GM12878 (cell line): ENCODE measurements at regions not wholly inside any gene's neighbourhood (a gene's known extent, or its start where the extent isn't known, plus 50 kb on each side); places are given as distances from the start of the nearest gene placed in this dataset.

Source experiments
- ASH2L ChIP-seq: fragments of 300-600, 200-600 bp; sonication (generic); IDR thresholded peaks from 2 replicates; pipeline ENCODE4 v1.6.1; 2017; ENCODE audit warnings: low read depth, mild to moderate bottlenecking, borderline replicate concordance
- EZH2 ChIP-seq: IDR thresholded peaks from 2 replicates; pipeline ENCODE4 v1.6.1; 2012; ENCODE audit warnings: low read depth, mild to moderate bottlenecking, control low read depth, inconsistent platforms, low read length, borderline replicate concordance; ENCODE audit not compliant: control insufficient read depth
- NBN ChIP-seq: fragments of 450-650 bp; IDR thresholded peaks from 2 replicates; pipeline ENCODE4 v1.6.1; 2016
- NFIC ChIP-seq: IDR thresholded peaks from 2 replicates; pipeline ENCODE4 v1.6.1; 2012; ENCODE audit warnings: low read depth, mild to moderate bottlenecking, inconsistent platforms, low read length, moderate library complexity
- NRF1 ChIP-seq: conservative IDR thresholded peaks from 2 replicates; pipeline ENCODE4 v1.6.1; 2011; ENCODE audit warnings: mild to moderate bottlenecking, low read depth, low read length, improper control_type of control experiment
- TCF3 ChIP-seq: IDR thresholded peaks from 2 replicates; pipeline ENCODE4 v1.6.1; 2012; ENCODE audit warnings: low read depth, mild to moderate bottlenecking, low read length, borderline replicate concordance; ENCODE audit not compliant: insufficient read depth
- TCF7 ChIP-seq: IDR thresholded peaks from 2 replicates; pipeline ENCODE4 v1.6.1; 2014; ENCODE audit warnings: antibody characterized with exemption, borderline replicate concordance
- ZNF24 ChIP-seq: fragments of 450-650 bp; IDR thresholded peaks from 2 replicates; pipeline ENCODE4 v1.6.1; 2017; ENCODE audit warnings: antibody characterized with exemption, mild to moderate bottlenecking
- TF ChIP-seq, protein P1 (sequence below): IDR thresholded peaks from 2 replicates; pipeline ENCODE4 v1.6.1; 2011; ENCODE audit warnings: low read depth, mild to moderate bottlenecking, low read length, moderate library complexity, borderline replicate concordance; ENCODE audit errors: extremely low read depth
- TF ChIP-seq, protein P2 (sequence below): fragments of 450-650 bp; formaldehyde crosslinking; IDR thresholded peaks from 2 replicates; pipeline ENCODE4 v1.4.0; 2022; ENCODE audit warnings: mild to moderate bottlenecking, moderate library complexity

DNA sequence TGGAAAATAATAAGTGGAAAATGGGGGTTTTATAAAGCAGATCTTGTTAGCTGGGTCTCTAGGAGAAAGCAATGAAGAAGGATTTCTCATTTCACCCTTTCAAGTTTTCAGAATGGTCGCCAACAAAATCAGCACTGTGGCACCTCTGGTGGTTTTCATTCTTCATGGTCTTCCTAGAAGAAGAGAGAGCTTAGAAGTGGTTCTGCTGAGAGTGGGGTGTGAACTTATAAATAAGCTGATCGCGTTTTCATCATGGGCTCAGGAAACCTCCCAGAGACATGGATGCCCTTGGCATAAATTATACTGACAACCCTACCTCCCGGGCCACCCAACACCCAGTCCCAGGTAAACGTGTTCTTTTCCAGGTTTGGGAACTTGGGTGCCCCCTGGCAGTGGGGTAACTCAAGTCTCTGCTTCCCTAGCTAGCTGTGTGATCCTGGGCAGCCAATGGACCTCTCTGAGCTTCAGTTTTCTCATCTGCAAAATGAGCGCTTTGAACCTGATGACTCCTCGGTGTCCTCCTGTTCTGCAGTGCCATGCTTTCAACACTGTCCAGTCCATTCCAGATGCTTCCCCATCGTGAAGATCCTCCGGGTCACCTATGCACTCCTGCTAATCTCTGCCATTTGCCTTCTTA lies 72.6 kb upstream of the GRAMD1B start:
- TF ChIP-seq, protein P1, sequence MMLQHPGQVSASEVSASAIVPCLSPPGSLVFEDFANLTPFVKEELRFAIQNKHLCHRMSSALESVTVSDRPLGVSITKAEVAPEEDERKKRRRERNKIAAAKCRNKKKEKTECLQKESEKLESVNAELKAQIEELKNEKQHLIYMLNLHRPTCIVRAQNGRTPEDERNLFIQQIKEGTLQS: no peak
- TF ChIP-seq, protein P2, sequence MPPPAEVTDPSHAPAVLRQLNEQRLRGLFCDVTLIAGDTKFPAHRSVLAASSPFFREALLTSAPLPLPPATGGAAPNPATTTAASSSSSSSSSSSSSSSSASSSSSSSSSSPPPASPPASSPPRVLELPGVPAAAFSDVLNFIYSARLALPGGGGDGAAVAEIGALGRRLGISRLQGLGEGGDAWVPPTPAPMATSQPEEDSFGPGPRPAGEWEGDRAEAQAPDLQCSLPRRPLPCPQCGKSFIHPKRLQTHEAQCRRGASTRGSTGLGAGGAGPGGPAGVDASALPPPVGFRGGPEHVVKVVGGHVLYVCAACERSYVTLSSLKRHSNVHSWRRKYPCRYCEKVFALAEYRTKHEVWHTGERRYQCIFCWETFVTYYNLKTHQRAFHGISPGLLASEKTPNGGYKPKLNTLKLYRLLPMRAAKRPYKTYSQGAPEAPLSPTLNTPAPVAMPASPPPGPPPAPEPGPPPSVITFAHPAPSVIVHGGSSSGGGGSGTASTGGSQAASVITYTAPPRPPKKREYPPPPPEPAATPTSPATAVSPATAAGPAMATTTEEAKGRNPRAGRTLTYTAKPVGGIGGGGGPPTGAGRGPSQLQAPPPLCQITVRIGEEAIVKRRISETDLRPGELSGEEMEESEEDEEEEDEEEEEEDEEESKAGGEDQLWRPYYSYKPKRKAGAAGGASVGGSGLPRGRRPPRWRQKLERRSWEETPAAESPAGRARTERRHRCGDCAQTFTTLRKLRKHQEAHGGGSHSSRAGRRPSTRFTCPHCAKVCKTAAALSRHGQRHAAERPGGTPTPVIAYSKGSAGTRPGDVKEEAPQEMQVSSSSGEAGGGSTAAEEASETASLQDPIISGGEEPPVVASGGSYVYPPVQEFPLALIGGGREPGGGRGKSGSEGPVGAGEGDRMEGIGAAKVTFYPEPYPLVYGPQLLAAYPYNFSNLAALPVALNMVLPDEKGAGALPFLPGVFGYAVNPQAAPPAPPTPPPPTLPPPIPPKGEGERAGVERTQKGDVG (CRISPR knock-in tag): no peak
- no peak for TF ChIP-seq NBN
- no peak for TF ChIP-seq NFIC
- TF ChIP-seq ASH2L: no peak
- no peak for TF ChIP-seq ZNF24
- no peak for TF ChIP-seq TCF3
- no peak for TF ChIP-seq NRF1
- TF ChIP-seq EZH2: no peak
- TF ChIP-seq TCF7: no peak
